Erythroblast (primary cell): ENCODE measurements at regions not wholly inside any gene's neighbourhood (a gene's known extent, or its start where the extent isn't known, plus 50 kb on each side); places are given as distances from the start of the nearest gene placed in this dataset.

Source experiments
- GATA1 ChIP-seq: IDR thresholded peaks from 2 replicates; pipeline ENCODE4 v1.6.1; 2011; ENCODE audit warnings: low read depth, mild to moderate bottlenecking, control low read depth, low read length, moderate library complexity
- POLR2A ChIP-seq: IDR thresholded peaks from 2 replicates; pipeline ENCODE4 v1.6.1; 2011; ENCODE audit warnings: mild to moderate bottlenecking, low read length

- TF ChIP-seq POLR2A (no peak), GATA1 (no peak)
Measured at GRCh38 chr2:52539026-52539970, 1228.3 kb upstream of the CHAC2 start.
